ENCODE measurements at regions not wholly inside any gene's neighbourhood (a gene's known extent, or its start where the extent isn't known, plus 50 kb on each side); places are given as distances from the start of the nearest gene placed in this dataset.
"Not testable (repeated sequence)": the region's sequence is repeated elsewhere in the genome, so short reads cannot be mapped to it uniquely, and the experiment has no call there.

DNA sequence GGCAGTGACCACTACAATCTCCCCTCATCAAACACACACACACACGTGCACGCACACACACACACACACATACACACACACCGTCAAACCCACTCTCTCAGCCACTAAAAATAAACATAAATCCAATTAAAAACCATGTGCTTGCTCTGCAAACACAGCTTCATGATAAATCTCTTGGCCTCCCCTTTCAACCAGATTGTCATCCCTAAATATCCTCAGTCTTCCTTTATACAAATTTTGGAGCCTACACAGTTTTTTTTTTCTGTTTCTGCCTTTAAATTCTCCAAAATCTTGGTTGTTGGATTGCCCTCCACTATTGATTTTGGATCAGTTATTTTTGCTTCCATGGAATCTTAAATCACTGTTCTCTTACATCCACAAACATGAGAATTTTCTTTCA is 245.6 kb downstream of the SATB1 start:
- no peak for FAIRE-seq
- TF ChIP-seq POU2F2 (IDR thresholded peaks at IDR 0.05; ENCODE audit: low read depth, low read length), result no peak
- TF ChIP-seq POLR2AphosphoS5 (IDR thresholded peaks at IDR 0.05; ENCODE audit: low read depth, low read length), result no peak
- no peak for TF ChIP-seq TAF1 (IDR thresholded peaks at IDR 0.05; ENCODE audit: low read depth, low read length)
- no peak for TF ChIP-seq PAX5 (IDR thresholded peaks at IDR 0.05; ENCODE audit: insufficient read depth, low read length, severe bottlenecking)
- TF ChIP-seq POLR2A (IDR thresholded peaks at IDR 0.05; ENCODE audit: low read depth, low read length), result no peak
- no peak for TF ChIP-seq SPI1 (IDR thresholded peaks at IDR 0.05; ENCODE audit: low read depth, low read length)
- no peak for DNase-seq (ENCODE audit: insufficient read length, low spot score)

DNA sequence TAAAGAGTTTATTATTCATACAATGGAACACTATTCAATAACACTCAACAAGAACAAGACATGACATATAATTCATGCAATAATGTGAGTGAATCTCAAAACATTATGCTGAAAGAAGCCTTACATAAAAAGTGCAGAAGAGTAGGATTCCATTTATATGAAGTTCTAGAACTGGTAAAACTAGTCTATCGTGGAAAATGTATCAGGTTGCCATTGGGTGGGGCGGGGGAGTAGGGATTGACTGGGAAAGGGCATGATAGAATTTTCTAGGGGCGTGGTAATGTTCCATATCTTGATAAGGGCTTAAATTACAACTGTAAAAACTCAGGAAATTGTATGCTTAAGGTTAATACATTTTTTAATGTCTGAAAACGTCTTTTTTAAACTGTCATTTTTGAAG is 247.9 kb downstream of the SATB1 start:
- no peak for TF ChIP-seq SPI1 (IDR thresholded peaks at IDR 0.05; ENCODE audit: low read depth, low read length)
- TF ChIP-seq PAX5 (IDR thresholded peaks at IDR 0.05; ENCODE audit: insufficient read depth, low read length, severe bottlenecking), result no peak
- no peak for TF ChIP-seq TAF1 (IDR thresholded peaks at IDR 0.05; ENCODE audit: low read depth, low read length)
- no peak for TF ChIP-seq POLR2AphosphoS5 (IDR thresholded peaks at IDR 0.05; ENCODE audit: low read depth, low read length)
- TF ChIP-seq POU2F2 (IDR thresholded peaks at IDR 0.05; ENCODE audit: low read depth, low read length), result no peak
- TF ChIP-seq POLR2A (IDR thresholded peaks at IDR 0.05; ENCODE audit: low read depth, low read length), result no peak
- FAIRE-seq (no peak), DNase-seq (ENCODE audit: insufficient read length, low spot score) (no peak)

DNA sequence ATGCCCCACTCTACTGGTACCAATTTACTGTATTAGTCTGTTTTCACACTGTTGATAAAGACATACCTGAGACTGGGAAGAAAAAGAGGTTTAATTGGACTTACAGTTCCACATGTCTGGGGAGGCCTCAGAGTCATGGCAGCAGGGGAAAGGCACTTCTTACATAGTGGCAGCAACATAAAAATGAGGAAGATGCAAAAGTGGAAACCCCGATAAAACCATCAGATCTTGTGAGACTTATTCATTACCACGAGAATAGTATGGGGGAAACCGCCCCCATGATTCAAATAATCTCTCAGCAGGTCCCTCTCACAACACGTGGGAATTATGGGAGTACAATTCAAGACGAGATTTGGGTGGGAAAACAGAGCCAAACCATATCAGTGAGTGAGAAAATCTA is 251.2 kb downstream of the SATB1 start:
- DNase-seq (ENCODE audit: insufficient read length, low spot score); FAIRE-seq: not testable (repeated sequence)

DNA sequence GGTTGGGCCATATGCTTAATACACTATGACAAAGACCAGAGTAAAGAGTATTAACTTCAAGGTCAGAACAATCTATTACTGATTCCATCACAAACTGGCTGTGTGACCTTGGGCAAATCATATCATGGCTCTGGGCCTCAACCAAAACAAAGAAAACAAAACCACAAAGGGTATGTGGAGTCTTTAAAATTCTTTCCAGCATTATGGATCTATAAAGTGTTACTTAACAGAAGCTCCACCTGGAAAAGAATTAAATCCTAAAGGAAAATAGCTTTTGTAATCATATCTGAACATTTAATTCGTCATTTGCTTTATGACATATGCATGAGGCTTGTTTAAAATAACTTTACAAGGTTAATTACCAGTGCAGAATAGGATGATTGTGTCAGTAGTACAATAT is 265.5 kb downstream of the SATB1 start:
- DNase-seq (ENCODE audit: insufficient read length, low spot score) (no peak), FAIRE-seq (no peak)
- no peak for TF ChIP-seq POLR2AphosphoS5 (IDR thresholded peaks at IDR 0.05; ENCODE audit: low read depth, low read length)
- TF ChIP-seq SPI1 (IDR thresholded peaks at IDR 0.05; ENCODE audit: low read depth, low read length), result no peak
- TF ChIP-seq POLR2A (IDR thresholded peaks at IDR 0.05; ENCODE audit: low read depth, low read length), result no peak
- TF ChIP-seq TAF1 (IDR thresholded peaks at IDR 0.05; ENCODE audit: low read depth, low read length), result no peak
- TF ChIP-seq PAX5 (IDR thresholded peaks at IDR 0.05; ENCODE audit: insufficient read depth, low read length, severe bottlenecking), result no peak
- TF ChIP-seq POU2F2 (IDR thresholded peaks at IDR 0.05; ENCODE audit: low read depth, low read length), result no peak

DNA sequence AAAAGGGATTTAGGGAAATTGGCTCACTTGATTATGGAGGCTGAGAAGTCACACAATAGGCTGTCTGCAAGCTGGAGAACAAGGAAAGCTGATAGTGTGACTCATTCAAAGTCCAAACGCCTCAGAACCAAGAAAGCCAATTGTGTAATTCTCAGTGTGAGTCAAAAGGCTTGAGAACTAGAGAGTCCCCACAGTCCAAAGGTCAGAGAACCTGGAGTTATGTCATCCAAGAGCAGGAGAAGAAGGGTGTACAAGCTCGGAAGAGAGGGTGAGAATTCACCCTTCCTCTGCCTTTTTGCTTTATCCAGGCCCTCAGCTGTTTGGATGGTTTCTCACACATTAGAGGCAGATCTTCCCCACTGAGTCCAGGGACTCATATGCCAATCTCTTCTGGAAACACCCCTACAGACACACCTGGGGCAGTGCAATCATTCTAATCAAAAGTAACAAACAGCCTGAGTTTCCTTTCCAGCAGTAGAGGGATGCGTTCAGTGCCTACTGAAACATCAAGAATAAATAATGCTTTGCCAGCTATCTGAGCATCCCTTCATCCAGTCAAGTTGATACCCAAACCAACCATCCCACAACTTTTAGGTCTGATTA is 271.5 kb downstream of the SATB1 start:
- TF ChIP-seq SPI1 (IDR thresholded peaks at IDR 0.05; ENCODE audit: low read depth, low read length) (no peak), TAF1 (IDR thresholded peaks at IDR 0.05; ENCODE audit: low read depth, low read length) (no peak)
- FAIRE-seq (no peak), DNase-seq (ENCODE audit: insufficient read length, low spot score) (no peak)

DNA sequence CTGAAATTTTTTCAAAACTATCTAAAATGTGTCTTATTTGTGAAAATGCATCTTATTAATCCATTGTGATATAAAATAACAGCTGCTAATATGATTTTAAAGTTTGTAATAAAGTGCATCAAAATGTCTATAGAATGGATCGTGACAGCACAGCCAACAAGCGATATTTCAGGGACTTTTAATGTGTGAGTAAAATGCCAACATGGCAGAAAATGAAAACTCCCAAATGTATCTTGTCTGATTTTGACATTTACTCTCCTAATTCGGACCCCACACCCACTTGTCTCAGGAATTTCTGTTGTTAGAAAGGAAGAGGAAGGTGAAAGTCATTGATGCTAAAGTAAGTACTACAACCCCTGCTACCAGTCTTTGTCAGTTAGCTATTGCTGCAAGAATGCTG is 273.9 kb downstream of the SATB1 start:
- TF ChIP-seq POLR2A (IDR thresholded peaks at IDR 0.05; ENCODE audit: low read depth, low read length) (no peak), TAF1 (IDR thresholded peaks at IDR 0.05; ENCODE audit: low read depth, low read length) (no peak), POLR2AphosphoS5 (IDR thresholded peaks at IDR 0.05; ENCODE audit: low read depth, low read length) (no peak), SPI1 (IDR thresholded peaks at IDR 0.05; ENCODE audit: low read depth, low read length) (no peak), PAX5 (IDR thresholded peaks at IDR 0.05; ENCODE audit: insufficient read depth, low read length, severe bottlenecking) (no peak), POU2F2 (IDR thresholded peaks at IDR 0.05; ENCODE audit: low read depth, low read length) (no peak)
- no peak for FAIRE-seq

DNA sequence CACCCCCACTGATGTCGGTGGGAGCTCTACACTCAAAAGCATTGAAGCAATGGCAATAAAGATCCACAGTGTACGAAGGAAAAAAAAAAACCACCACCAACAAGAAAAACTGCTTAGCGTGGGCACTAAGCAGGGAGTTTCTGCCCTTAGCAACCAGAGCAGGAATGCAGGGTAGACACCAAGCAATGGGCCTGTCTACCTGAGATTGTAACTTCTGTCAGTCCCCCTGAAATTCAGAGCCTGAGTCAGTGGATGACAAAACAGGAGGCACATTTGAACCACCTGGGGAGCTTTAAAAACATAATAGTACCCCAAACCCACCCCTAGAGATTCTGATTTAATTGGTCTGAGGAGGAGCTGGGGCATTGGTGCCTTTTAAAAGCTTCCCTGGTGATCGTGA is 275.2 kb downstream of the SATB1 start:
- FAIRE-seq (no peak), DNase-seq (ENCODE audit: insufficient read length, low spot score) (no peak)
- TF ChIP-seq POU2F2 (IDR thresholded peaks at IDR 0.05; ENCODE audit: low read depth, low read length) (no peak), TAF1 (IDR thresholded peaks at IDR 0.05; ENCODE audit: low read depth, low read length) (no peak), SPI1 (IDR thresholded peaks at IDR 0.05; ENCODE audit: low read depth, low read length) (no peak), POLR2A (IDR thresholded peaks at IDR 0.05; ENCODE audit: low read depth, low read length) (no peak), PAX5 (IDR thresholded peaks at IDR 0.05; ENCODE audit: insufficient read depth, low read length, severe bottlenecking) (no peak), POLR2AphosphoS5 (IDR thresholded peaks at IDR 0.05; ENCODE audit: low read depth, low read length) (no peak)

More for the DNA sequence above, 273.9 kb downstream of the SATB1 start:
- DNase-seq (ENCODE audit: insufficient read length, low spot score), result no peak

DNA sequence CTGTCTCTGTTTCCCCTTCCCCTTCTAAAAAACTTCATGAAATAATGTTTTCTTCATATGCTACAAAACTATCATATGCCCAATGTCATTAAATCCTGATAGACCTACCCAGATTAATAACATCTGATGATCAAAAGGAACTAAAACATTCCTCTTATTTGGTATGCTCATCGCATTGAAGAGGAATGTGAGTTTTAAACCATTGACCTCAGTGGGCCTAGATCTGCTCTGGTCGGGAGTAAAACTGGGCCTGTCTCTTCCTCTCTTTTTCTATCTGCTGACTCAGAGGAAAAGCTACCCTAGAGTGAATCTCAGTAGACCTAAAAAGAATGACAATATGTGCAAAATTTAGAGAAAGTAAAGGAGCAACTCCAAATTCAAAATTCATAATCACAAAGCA is 275.8 kb downstream of the SATB1 start:
- TF ChIP-seq POLR2AphosphoS5 (IDR thresholded peaks at IDR 0.05; ENCODE audit: low read depth, low read length) (no peak), SPI1 (IDR thresholded peaks at IDR 0.05; ENCODE audit: low read depth, low read length) (no peak)
- FAIRE-seq (no peak), DNase-seq (ENCODE audit: insufficient read length, low spot score) (no peak)

DNA sequence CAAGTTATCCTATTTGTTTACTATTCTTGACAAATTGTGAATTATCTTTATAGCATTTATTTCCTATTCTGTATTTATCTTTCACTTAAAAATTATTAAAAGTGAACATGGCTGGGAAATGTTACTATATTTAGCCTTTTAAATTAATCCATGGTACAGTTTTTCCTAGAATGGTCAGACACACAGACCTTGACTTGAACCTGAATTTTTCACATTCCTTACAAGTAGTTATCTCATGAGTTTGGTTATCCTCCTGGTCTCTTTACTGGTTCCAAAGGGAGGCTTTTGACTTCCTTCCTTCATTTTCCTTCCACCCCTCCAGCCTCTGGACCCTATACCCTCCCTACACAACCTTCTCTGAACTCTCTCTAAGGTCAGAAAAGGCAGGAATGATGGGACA is 280.6 kb downstream of the SATB1 start:
- DNase-seq (ENCODE audit: insufficient read length, low spot score) (no peak), FAIRE-seq (no peak)
- no peak for TF ChIP-seq SPI1 (IDR thresholded peaks at IDR 0.05; ENCODE audit: low read depth, low read length)
- TF ChIP-seq TAF1 (IDR thresholded peaks at IDR 0.05; ENCODE audit: low read depth, low read length), result no peak
- no peak for TF ChIP-seq POLR2AphosphoS5 (IDR thresholded peaks at IDR 0.05; ENCODE audit: low read depth, low read length)
- TF ChIP-seq PAX5 (IDR thresholded peaks at IDR 0.05; ENCODE audit: insufficient read depth, low read length, severe bottlenecking), result no peak
- TF ChIP-seq POU2F2 (IDR thresholded peaks at IDR 0.05; ENCODE audit: low read depth, low read length), result no peak
- TF ChIP-seq POLR2A (IDR thresholded peaks at IDR 0.05; ENCODE audit: low read depth, low read length), result no peak

DNA sequence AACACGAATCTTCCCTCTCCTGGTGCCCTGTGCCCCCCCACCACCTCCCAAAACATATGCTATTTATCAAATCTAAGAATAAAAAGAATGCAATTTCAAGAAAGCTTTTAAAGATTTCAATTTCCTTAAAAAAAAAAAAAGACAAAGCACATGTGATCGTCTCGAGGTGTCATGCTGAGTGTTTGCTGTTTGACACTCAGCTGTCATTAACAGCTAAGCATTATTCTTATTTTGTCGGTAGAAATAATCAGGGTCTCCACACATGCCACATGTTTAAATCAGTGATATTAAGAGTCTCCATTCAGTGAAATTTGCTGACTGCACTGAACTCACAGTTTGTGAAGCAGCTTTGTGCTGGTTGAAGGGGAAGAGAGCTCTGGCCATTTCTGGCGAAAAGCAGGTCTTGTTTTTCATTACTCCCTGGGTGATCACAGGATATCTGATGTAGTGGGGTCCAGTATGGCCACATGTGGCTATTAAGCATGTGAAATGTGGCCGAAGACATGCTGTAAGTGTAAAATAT is 281.8 kb downstream of the SATB1 start:
- no peak for FAIRE-seq
- DNase-seq (ENCODE audit: insufficient read length, low spot score), result no peak
- TF ChIP-seq POLR2AphosphoS5 (IDR thresholded peaks at IDR 0.05; ENCODE audit: low read depth, low read length), result no peak
- no peak for TF ChIP-seq PAX5 (IDR thresholded peaks at IDR 0.05; ENCODE audit: insufficient read depth, low read length, severe bottlenecking)

DNA sequence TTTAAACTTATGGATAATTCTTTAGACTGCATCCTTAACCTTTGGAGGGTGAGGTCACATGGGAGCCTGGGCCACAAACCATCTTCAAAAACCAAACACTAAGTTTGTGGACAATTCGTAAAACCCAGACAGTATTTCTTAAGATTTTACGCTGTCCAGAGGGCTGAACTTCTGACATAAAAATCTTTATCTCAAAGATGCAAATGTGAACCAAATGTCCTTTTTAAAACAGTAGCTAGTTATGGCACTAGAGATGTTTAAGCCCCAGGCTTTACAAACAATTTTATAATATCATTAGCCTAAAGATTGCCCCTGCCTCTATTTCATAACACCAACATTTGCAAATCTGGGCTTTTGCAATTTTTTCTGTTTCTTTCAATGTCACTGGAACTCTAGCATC is 287.2 kb downstream of the SATB1 start:
- DNase-seq (ENCODE audit: insufficient read length, low spot score) (no peak), FAIRE-seq (no peak)
- no peak for TF ChIP-seq SPI1 (IDR thresholded peaks at IDR 0.05; ENCODE audit: low read depth, low read length)
- TF ChIP-seq POLR2AphosphoS5 (IDR thresholded peaks at IDR 0.05; ENCODE audit: low read depth, low read length), result no peak
- TF ChIP-seq TAF1 (IDR thresholded peaks at IDR 0.05; ENCODE audit: low read depth, low read length), result no peak
- TF ChIP-seq POLR2A (IDR thresholded peaks at IDR 0.05; ENCODE audit: low read depth, low read length), result no peak
- no peak for TF ChIP-seq PAX5 (IDR thresholded peaks at IDR 0.05; ENCODE audit: insufficient read depth, low read length, severe bottlenecking)
- no peak for TF ChIP-seq POU2F2 (IDR thresholded peaks at IDR 0.05; ENCODE audit: low read depth, low read length)

Data from GM12891 (cell line).